ENCODE measurements at regions not wholly inside any gene's neighbourhood (a gene's known extent, or its start where the extent isn't known, plus 50 kb on each side); places are given as distances from the start of the nearest gene placed in this dataset.

DNA sequence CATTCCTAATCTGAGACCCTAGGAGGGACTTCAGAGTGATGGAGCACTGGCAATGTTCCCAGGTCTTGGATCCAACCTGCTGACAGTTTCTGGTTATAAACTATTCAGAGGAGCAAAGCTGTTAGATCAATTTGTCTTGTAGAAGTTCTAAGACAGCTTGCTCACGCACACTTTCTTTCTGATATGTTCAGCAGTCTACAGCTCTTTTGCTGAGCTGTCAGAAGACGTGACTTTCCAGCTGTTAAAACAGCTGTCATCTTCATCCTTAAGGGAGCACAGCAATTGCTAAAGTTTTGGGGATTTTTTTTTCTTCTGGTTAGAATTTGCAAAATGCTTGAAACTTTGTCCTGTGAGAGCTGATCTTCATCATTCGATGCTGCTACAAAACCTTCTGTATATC, 823.1 kb downstream of the SORCS1 start:
- TF ChIP-seq, protein P1, sequence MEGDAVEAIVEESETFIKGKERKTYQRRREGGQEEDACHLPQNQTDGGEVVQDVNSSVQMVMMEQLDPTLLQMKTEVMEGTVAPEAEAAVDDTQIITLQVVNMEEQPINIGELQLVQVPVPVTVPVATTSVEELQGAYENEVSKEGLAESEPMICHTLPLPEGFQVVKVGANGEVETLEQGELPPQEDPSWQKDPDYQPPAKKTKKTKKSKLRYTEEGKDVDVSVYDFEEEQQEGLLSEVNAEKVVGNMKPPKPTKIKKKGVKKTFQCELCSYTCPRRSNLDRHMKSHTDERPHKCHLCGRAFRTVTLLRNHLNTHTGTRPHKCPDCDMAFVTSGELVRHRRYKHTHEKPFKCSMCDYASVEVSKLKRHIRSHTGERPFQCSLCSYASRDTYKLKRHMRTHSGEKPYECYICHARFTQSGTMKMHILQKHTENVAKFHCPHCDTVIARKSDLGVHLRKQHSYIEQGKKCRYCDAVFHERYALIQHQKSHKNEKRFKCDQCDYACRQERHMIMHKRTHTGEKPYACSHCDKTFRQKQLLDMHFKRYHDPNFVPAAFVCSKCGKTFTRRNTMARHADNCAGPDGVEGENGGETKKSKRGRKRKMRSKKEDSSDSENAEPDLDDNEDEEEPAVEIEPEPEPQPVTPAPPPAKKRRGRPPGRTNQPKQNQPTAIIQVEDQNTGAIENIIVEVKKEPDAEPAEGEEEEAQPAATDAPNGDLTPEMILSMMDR (conservative IDR thresholded peaks at IDR 0.05; ENCODE audit: low read depth, low read length) = no peak
- no peak overlapping the region for H3K4me3 ChIP-seq (ENCODE audit: low read depth, low read length)
- no peak for DNase-seq (ENCODE audit: low read depth)

DNA sequence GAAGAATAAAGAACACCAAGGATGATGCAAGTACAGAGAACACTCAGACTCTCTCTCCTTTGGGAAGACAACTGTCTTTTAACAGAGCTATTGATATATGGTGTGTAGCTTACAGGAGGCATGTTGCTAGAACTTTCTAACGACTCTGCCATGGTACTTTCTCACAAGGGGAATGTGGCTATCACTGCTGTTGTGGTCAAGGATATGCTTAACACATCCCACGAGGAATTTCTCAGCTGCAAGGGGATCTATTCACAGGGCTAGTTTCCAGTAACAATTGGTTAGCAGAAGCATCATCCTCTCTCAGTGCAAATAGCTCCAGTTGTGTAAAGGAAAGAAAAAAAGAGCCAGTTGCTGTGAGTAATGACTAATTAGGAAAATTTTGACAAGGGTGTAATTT, 826.0 kb downstream of the SORCS1 start:
- peak; percentile 44 for DNase-seq (ENCODE audit: low read depth)
- TF ChIP-seq, protein P1 (conservative IDR thresholded peaks at IDR 0.05; ENCODE audit: low read depth, low read length) = no peak
- no peak overlapping the region for H3K4me3 ChIP-seq (ENCODE audit: low read depth, low read length)

DNA sequence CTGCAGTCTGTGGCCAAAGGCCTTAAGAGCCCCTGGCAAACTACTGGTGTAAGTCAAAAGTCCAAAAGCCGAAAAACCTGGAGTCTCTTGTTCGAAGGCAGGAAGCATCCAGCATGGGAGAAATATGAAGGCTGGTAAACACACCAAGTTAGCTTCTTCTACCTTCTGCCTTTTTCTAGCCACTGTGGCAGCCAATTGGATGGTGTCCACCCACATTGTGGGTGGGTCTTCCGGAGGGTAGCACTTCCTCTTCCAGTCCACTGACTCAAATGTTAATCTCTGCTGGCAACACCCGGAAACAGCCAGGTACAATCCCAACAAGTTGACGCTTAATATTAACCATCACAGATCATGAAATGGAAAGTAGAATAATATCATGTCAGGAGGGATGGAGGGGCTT, 827.6 kb downstream of the SORCS1 start:
- no peak for DNase-seq (ENCODE audit: low read depth)
- no peak overlapping the region for H3K4me3 ChIP-seq (ENCODE audit: low read depth, low read length)
- TF ChIP-seq, protein P1 (conservative IDR thresholded peaks at IDR 0.05; ENCODE audit: low read depth, low read length) = no peak

DNA sequence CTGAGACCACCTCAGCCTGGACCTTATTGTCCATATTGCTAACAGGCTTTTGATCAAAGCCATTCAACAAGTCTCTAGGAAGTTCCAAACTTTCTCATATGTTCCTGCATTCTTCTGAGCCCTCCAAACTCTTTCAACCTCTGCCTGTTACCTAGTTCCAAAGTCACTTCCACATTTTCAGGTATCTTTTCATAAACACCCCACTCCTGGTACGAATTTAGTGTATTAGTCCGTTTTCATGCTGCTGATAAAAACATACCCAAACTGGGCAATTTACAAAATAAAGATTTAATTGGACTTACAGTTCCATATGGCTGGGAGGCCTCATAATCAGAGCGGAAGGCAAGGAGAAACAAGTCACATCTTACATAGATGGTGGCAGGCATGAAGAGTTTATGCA, 836.8 kb downstream of the SORCS1 start:
- no peak overlapping the region for H3K4me3 ChIP-seq (ENCODE audit: low read depth, low read length)
- no peak for DNase-seq (ENCODE audit: low read depth)
- TF ChIP-seq, protein P1 (conservative IDR thresholded peaks at IDR 0.05; ENCODE audit: low read depth, low read length) = no peak

DNA sequence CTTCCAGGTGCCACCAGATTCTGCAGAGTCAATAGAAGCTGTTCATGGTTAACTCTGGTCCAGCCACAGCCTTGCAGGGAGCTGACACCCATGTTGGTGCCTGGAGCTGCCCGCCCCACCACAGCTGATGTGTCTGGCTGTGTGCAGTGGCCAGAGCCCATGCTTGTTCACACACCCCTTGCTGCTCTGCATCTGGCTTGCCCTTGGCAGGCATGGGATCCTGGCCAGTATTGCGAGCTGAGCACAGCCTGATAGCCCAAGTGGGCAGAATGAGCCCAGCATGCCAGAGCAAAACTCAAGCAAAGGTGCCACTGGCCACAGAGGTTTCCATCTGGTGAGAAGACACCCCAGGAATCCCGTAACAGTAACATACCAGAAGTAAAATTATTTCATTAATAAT, 843.6 kb downstream of the SORCS1 start:
- DNase-seq (ENCODE audit: low read depth) = no peak
- TF ChIP-seq, protein P1 (conservative IDR thresholded peaks at IDR 0.05; ENCODE audit: low read depth, low read length) = no peak
- no peak overlapping the region for H3K4me3 ChIP-seq (ENCODE audit: low read depth, low read length)

DNA sequence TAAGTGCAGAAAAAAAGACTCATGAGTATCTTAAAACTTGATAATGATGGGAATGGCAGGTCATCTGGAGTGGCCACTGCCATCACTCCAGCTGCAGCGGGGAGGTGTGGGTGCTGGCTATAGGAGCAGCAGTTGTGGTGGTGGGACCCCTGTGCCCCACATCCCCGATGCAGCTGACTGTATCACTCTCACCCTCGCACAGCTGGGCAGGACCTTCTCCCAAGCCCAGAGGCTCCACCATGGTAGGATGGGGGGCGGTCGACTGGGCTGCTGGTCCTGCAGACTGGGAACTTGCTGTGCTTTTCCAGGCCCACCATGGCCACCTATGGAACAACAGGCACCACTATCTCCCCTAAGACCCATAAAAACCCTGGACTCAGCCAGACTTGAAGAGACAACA, 844.4 kb downstream of the SORCS1 start:
- TF ChIP-seq, protein P1 (conservative IDR thresholded peaks at IDR 0.05; ENCODE audit: low read depth, low read length) = no peak
- no peak for DNase-seq (ENCODE audit: low read depth)
- no peak overlapping the region for H3K4me3 ChIP-seq (ENCODE audit: low read depth, low read length)

DNA sequence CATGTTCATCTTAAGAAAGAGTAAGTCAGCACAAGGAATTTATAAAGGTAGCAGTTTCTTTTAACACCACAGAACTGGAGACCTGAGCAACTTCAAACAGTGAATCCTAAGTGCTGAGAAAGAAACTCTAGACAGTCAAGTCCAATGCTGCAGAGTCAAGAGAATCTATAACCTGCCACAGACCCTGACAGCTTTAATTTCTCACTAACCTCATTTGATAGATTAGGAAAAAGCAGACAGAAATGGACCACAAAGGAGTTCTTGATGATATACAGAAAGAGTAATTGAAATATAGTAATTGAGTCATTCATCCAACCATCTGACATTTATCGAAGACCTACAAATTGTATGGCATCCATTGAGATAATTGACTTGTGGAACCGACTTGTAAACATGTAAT, 847.0 kb downstream of the SORCS1 start:
- no peak overlapping the region for H3K4me3 ChIP-seq (ENCODE audit: low read depth, low read length)
- no peak for DNase-seq (ENCODE audit: low read depth)
- TF ChIP-seq, protein P1 (conservative IDR thresholded peaks at IDR 0.05; ENCODE audit: low read depth, low read length) = no peak
